HG03159 (cell line): ENCODE measurements at regions not wholly inside any gene's neighbourhood (a gene's known extent, or its start where the extent isn't known, plus 50 kb on each side); places are given as distances from the start of the nearest gene placed in this dataset.
"Not testable (repeated sequence)": the region's sequence is repeated elsewhere in the genome, so short reads cannot be mapped to it uniquely, and the experiment has no call there.

ENCODE experiments used
- ATAC-seq: cut with Tn5 transposase; IDR thresholded peaks from one replicate; pipeline ENCODE4 v1.9.1; 2021; ENCODE audit warnings: mild to moderate bottlenecking, moderate library complexity; ENCODE audit not compliant: unreplicated experiment

DNA sequence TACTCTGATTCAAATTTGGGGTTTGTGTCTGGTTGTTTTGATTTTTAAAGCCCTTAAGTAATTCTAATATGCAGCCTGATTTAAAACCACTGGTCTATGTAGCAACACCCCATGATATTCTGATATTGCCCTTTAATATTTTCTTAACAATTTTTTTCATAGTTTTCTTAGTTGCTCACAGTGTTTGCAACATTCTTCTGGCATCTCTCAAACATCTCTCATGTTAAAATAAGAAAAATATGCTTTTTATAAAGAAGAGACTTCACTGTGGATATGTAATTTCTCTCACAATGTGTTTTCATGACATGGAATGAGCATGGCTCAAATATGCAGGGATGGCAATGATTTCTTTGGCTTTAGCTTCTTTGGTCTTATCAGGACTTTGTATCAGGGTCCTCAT lies 183.7 kb downstream of the TAF11L14 start:
- ATAC-seq: no peak

DNA sequence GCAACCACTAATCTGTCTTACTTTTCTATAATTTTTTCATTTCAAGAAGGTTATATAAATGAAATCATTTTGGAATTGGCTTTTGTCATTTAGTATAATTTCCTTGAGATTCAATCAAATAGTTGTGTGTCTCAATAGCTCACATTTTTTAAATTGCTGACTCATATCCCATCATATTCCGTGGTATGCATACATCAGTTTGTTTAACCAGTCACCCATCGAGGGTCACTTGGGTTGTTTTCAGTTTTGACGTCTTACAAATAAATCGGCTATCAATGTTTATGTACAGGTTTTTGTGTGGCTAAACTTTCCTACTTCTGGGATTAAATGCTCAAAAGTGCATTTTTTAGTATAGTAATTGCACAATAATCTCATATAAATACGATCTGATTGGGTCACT lies 185.5 kb downstream of the TAF11L14 start:
- ATAC-seq: no peak

DNA sequence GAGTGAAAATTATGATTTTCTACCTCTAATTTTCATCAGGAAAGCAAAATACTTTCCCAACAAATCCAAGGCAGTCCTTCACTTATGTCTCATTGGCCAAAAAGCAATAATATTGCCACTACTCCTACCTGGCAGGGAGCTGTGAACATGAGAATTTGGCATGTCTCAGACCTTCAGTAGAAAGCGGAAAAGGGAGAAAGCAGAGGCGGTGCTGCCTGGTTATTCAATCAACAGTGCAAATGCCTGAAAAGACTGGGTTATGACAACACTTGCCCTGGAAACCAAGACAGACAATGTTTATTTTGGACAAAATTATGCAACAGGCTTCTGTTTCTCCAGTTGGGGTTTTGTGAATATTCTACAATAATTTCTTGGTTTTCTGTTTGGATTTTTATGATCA lies 194.4 kb downstream of the TAF11L14 start:
- no peak for ATAC-seq

DNA sequence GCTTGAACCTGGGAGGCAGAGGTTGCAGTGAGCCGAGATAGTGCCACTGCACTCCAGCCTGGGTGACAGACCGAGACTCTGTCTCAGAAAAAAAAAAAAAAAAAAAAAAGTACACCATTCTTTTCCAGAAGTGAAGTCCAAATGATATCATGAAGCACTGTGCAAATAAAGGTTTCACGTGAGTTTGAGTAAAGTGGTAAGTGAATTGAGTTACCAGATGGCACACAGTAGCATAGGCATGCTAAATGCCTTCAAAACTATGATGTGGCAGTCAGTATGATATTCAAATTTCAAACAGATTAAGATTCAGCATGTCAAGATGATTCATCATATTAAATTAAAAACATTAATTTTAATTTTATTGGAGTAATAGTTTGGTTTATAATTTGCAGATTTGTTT lies 195.2 kb downstream of the TAF11L14 start:
- ATAC-seq: no peak

DNA sequence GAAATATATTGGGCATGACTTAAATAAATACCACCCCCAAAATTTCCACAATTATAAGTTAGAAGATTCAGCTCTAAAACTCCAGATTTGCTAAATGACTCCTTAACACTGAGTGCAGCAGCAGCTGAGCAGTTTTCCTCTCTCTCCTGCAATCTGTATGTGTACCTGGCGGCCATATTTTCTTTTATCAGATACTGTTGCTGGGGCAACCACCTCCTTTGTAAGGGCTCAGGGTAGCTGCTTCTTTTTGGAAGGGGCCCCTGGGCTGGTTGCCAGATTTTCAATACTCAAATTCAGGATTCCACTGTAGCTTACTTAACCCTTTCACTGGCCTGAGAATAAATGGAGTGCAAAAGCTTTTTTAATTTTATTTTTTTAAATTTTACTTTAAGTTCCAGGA lies 197.0 kb downstream of the TAF11L14 start:
- ATAC-seq: no peak

DNA sequence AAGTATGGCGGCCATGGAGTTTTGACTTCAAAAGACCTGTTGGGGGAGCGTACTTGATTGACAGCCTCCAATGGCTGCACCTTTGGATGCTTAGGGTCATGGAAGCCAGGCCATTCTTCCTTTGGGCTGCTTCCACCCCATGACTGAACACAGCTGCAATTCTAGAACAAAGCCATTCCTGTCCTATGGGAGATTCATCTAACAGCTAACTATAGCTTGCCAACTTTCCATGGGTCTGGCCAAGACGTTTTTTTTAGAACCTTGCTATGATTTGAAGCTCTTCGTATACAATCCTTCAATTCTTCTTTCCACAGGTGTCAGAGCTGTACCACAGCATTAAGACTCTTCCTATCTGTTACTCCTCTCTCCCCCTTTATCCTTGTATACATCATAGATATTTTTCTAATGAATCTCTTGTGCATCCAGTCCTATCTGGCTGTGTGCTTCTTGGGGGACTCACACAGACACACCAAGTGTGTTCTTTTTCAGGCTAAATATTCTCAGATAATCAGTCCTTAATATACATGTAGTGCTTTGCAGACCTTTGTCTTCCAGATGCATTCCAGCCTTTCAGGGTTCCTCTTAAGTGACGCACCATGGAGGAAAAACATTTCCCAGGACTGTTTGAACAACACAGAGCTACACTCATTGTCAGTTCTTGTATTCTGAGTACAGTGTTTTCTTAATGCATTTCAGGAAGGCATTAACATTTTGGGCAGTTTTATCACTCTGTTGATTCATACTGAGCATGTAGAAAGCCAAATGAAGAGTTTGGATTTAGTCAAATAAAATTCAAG lies 198.9 kb downstream of the TAF11L14 start:
- no peak for ATAC-seq

DNA sequence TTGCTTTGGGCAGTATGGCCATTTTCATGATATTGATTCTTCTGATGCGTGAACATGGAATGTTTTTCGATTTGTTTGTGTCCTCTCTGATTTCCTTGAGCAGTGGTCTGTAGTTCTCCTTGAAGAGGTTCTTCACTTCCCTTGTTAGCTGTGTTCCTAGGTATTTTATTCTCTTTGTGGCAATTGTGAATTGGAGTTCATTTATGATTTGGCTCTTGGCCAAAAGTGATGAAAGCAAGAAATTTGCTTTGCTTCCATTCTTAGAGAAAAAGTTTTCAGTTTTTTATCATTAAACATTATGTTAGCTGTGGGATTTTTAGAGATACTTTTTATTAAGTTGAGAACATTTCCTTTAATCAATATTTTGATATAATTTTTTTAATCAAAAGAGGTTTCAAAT lies 203.5 kb downstream of the TAF11L14 start:
- ATAC-seq: no peak

DNA sequence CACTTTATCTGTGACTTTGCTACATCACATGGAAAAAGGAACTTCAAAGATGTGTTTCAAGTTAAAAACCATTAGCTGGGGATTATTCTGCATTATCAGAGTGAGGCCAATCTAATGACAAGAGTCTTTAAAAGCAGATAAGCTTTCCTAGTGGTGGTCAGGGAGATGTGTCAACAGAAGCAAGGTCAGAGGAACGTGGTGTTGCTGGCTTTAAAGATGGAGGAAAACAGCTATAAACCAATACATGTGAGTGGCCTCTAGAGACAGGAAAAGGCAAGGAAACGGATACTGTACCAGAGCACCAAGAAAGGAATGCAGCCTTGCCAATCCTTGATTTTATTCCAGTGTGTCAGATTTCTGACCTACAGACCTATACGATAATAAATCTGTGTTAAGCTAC lies 204.2 kb downstream of the TAF11L14 start:
- no peak for ATAC-seq

DNA sequence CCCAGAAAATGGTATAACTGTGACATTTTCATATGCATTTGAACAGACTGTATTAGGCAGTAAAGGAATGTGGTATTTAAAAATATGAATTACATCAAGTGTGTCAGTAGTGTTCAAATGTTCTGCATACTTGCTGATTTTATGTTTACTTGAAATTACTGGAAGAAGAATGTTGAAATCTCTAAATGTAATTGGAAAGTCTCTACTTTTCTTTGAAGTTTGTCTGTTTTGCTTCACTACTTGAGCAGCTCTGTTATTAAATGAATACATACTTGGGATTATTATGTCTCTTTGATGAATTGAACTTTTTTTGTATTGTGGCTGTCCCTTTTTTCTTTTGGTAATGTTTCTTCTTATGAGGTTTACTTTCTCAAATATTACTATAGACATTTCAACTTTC lies 205.6 kb downstream of the TAF11L14 start:
- no peak for ATAC-seq

DNA sequence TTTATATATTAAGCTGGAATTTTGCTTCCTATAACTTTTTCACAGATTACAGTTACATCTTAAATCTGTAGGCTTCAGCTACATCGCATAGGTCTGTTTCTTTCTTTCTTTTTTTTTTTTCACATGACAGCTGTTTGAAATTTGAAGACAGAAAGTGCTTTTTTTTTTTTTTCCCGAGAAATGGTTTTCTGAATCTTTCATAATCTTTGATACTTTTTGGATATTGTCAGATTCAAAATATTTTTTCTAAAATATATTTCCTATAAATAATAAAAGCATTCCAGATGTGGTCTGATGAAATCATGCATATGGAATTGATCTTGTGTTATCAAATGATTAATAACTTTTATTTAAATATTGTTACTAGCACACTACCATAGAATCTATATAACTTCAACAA lies 212.2 kb downstream of the TAF11L14 start:
- no peak for ATAC-seq

DNA sequence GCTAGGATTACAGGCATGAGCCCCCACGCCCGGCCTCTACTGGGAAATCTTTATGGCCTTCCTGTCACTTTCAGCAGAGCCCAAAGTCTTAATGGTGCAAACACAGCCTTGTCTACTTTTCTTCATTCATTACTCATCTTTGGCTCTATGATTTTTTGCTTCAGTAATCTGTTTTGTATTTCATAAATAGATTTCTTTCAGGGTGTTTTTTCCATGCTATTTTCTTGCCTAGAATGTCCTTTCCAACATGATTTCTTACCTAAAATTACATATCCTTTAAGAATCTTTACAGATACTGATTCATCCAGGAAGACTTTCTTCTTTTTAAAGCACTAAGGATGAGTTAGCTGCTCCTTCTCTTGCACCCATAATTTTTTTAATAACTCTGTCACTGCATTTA lies 213.0 kb downstream of the TAF11L14 start:
- ATAC-seq: no peak

DNA sequence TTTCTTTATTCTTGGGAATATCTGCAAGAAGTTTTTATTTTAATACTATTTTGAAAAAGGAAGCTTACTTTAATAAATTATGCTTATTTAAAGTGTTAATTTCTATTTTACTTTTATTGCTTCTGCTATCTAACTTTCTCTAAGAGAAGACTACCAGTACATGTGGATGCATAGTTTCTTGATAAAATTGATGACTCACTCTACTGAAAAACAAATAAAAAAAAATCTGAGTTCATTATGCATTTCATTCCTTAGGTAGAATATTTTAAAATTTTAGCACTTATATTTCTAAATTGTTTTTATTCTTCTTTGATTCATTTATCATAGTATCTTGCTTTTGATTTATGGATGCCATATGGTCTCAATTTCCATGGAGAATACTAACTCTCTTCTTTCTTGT lies 217.9 kb downstream of the TAF11L14 start:
- no peak for ATAC-seq

DNA sequence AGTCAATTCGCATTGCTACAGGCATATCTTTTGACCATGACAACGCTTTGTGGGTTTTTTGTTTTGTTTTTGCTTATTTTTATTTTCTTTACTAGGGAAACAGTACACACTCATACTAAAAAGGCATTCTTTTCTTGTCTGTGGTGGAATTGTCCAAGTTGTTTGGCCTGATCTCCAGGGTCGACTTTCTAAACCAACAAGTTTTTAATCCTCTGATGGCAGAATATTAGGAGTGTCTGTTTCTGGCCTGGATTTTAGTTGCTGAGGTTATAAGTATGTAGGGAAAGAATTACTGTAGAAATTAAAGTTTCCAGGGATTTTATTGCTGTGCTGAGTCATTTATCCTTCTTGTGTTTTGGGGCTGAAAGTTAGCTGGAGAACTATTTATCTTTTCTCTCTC lies 218.5 kb downstream of the TAF11L14 start:
- ATAC-seq: no peak

DNA sequence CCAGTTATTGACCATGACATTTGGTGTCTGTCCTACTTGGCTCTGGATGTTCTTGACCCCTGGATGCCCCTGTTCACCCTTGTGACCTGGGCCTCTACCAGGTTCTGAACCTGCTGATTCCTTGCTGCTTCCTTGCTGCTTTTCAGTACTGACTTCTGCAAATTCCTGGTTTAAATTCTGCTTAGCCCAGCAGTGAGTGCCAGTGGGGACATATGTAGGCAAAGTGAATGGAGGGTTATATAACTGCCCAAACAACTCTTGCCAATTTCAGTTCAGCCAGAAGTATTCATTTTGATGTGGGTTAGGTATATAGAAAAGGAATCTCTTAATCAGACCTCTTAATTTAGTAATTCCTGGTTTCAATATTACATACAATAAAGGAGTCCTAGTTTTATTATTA lies 220.6 kb downstream of the TAF11L14 start:
- ATAC-seq: no peak

DNA sequence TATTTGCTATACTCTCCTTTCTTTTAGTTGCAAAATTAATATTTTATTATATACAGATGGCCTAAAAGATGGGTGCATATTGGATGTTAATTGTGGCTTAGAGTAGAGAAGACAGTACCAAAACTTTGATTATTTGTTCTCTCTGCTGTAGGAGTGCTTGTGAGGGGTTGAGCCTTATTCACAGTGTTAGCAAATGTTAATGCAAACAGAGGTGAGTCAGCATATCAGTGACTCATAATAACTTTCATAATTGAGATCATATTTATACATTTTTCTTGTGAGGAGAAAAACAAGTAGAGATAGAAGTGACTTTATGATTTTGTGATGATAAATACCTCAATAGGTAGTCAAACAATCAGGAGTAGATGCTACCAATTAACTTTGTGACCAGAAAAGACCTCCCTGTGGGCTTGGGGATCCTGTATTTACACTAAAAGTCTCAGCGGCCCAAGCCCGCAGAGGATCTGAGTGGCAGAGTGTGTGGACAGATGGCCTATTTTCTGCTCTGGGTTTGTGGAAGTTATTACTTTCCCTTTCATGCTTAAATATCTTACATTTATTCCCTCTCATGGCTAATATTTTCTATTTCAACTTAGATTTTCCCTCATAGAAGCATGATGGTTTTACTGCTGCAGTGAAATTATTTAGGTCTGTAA lies 226.5 kb downstream of the TAF11L14 start:
- ATAC-seq: no peak

DNA sequence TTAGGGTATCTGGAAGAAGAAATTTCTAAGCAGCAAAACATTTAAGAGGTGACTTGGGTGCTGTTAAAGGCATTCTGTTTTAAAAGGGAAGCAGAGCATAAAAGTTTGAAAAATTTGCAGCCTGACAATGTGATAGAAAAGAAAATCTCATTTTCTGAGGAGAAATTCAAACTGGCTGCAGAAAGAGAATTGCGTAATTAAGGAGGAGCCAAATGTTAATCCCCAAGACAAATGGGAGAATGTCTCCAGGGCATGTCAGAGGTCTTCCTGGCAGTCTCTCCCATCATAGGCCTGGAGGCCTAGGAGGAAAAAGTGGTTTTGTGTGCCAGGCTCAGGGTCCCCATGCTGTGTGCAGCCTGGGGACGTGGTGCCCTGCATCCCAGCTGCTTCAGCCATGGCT lies 230.6 kb downstream of the TAF11L14 start:
- ATAC-seq: not testable (repeated sequence)

DNA sequence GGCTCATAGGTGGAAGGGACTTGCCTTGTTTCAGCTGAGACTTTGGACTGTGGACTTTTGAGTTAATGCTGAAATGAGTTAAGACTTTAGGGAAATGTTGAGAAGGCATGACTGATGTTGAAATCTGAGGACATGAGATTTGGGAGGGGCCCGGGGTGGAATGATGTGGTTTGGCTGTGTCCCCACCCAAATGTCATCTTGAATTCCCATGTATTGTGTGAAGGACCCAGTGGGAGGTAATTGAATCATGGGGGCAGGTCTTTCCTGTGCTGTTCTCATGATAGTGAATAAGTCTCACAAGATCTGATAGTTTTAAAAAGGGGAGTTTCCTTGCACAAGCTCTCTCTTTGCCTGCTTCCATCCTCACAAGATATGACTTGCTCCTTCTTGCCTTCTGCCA lies 231.7 kb downstream of the TAF11L14 start:
- ATAC-seq: not testable (repeated sequence)

DNA sequence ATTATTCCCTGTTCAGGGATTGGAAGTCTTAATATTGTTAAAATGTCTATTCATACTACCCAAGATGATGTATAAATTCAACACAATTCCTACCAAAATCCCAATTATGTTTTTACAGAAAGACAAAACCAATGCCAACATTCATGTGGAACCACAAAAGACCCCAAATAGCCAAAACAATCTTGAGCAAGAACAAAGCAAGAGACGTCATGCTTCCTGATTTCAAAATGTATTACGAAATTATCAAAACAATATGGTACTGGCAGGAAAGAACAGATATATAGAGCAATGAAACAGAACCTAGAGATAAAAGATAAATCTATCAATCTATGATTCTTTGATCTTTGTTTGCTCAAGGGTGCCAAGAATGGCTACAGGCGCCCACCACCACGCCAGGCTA lies 237.9 kb downstream of the TAF11L14 start:
- ATAC-seq: no peak

DNA sequence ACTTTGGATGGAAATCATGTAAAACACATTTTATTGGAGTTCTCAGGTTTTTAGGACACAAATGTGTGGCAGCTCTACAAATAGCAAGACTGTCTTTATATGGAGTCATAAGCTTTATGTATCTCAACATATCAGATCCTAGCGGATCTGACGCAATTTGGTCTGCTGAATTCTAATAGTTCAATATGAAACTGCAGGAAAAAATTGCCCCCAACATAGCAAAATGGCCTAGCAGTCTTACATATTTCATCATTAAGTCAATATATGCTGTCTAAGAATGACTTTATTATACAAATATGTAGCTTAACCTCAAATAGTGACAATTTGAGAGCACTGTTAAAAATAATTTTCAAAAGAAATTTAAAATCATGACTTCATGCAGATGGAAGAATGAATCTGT lies 244.3 kb downstream of the TAF11L14 start:
- no peak for ATAC-seq

DNA sequence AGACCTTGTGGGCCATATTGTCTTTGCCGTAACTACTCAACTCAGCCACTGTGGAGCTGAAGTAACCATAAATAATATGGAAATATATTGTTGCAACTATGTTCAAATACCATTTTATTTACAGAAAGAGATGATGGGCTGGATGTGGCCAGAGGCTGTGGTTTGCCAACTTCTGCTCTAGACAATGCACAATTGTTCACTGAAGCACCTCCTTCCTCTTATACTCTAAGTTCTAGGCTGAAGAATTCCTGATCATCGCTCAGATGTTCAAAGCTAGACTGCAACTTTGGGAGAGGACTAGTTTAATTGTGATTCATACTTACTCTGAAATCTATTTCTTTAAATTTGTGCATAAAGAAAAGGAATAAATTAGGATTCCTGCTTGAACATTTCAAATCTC lies 245.0 kb downstream of the TAF11L14 start:
- ATAC-seq: no peak

DNA sequence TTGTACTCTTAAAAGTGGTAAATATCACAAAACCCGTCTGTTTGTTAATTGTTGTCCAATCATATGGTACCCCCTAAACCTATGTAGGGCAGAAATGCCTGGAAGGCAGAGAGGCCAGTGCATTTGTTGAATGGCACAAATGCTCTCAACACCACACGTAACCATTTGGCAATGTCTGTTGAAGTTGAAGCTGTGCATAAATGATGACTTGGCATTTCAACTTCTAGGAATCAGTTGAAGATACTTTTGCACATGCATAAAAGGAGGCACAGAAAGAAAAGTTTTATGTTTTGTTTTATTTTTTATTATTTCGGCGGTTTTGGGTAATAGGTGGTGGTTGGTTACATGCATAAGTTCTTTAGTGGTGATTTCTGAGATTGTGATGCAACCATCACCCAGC lies 246.6 kb downstream of the TAF11L14 start:
- no peak for ATAC-seq

DNA sequence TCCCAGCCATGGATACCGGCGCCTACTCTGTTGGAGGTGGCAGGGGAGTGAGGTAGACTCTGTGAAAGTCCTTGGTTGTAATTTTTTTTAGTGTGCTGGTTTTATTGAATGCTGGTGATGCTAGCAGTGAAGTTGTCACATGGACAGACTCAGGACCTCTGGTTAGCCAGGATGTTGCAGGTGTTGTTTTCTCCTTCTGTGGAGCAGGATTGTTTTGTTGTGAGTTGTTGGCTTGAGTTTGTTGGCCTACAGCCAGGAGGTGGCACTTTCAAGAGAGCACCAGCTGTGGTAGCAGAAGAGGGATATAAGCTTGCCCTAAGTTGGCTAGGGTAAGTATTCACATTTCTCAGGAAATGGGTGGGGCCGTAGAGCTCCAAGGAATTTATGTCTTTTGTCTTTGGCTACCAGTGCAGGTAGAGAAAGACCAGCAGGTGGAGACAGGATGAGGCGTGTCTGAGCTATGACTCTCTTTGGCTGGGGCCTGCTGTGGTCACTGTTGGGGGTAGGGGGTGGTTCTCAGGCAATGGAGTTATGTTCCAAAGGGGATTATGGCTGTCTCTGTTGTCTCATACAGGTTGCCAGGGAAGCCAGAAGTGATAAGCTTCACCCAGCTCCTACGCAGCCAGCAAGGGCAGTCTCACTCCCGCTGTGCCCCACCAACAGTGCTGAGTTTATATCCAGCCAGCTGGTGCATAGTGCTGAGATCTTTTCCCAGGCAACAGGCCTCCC lies 248.7 kb downstream of the TAF11L14 start:
- no peak for ATAC-seq
